ENCODE measurements at regions not wholly inside any gene's neighbourhood (a gene's known extent, or its start where the extent isn't known, plus 50 kb on each side); places are given as distances from the start of the nearest gene placed in this dataset.

GRCh38 chr13:85887406-85887805 is 88.2 kb upstream of the SLITRK6 start:
- TF ChIP-seq PAX5 (IDR thresholded peaks at IDR 0.05; ENCODE audit: insufficient read depth, low read length, severe bottlenecking) (no peak), POLR2A (IDR thresholded peaks at IDR 0.05; ENCODE audit: low read depth, low read length) (no peak), POLR2AphosphoS5 (IDR thresholded peaks at IDR 0.05; ENCODE audit: low read depth, low read length) (no peak), TAF1 (IDR thresholded peaks at IDR 0.05; ENCODE audit: low read depth, low read length) (no peak), SPI1 (IDR thresholded peaks at IDR 0.05; ENCODE audit: low read depth, low read length) (no peak), POU2F2 (IDR thresholded peaks at IDR 0.05; ENCODE audit: low read depth, low read length) (no peak)

Measured in GM12891 (cell line).